Immature natural killer cell (primary cell): ENCODE measurements at regions not wholly inside any gene's neighbourhood (a gene's known extent, or its start where the extent isn't known, plus 50 kb on each side); places are given as distances from the start of the nearest gene placed in this dataset.

Source experiments
- DNase-seq, 3 donors: peaks; one replicate each; pipeline ENCODE4 v3.0.0; 2022; ENCODE audit warnings: mixed read lengths in 1 of 3
- H3K27ac Mint-ChIP-seq, 6 donors: one replicate each; pipeline ENCODE4 v1.8.0; 2020; ENCODE audit warnings: mixed read lengths in 6 of 6, mild to moderate bottlenecking in 5 of 6, inconsistent platforms in 4 of 6, moderate library complexity in 3 of 6
- H3K27me3 Mint-ChIP-seq, 3 donors: one replicate each; pipeline ENCODE4 v1.8.0; 2020 to 2021; ENCODE audit warnings: low read depth in 3 of 3, mild to moderate bottlenecking in 3 of 3, mixed read lengths in 3 of 3, moderate library complexity in 3 of 3, inconsistent platforms in 1 of 3
- H3K36me3 Mint-ChIP-seq, 3 donors: one replicate each; pipeline ENCODE4 v1.8.0; 2020; ENCODE audit warnings: mixed read lengths in 3 of 3, inconsistent platforms in 2 of 3, mild to moderate bottlenecking in 2 of 3
- H3K4me1 Mint-ChIP-seq, 2 donors: one replicate each; pipeline ENCODE4 v1.8.0; 2020; ENCODE audit warnings: inconsistent platforms in 2 of 2, mild to moderate bottlenecking in 2 of 2, mixed read lengths in 2 of 2, moderate library complexity in 1 of 2
- H3K4me3 Mint-ChIP-seq, 5 donors: one replicate each; pipeline ENCODE4 v1.8.0; 2020; ENCODE audit warnings: mild to moderate bottlenecking in 5 of 5, mixed read lengths in 5 of 5, inconsistent platforms in 3 of 5, moderate library complexity in 3 of 5
- H3K9me3 Mint-ChIP-seq, 6 donors: one replicate each; pipeline ENCODE4 v1.8.0; 2020; ENCODE audit warnings: mild to moderate bottlenecking in 6 of 6, mixed read lengths in 6 of 6, inconsistent platforms in 4 of 6, moderate library complexity in 3 of 6

DNA sequence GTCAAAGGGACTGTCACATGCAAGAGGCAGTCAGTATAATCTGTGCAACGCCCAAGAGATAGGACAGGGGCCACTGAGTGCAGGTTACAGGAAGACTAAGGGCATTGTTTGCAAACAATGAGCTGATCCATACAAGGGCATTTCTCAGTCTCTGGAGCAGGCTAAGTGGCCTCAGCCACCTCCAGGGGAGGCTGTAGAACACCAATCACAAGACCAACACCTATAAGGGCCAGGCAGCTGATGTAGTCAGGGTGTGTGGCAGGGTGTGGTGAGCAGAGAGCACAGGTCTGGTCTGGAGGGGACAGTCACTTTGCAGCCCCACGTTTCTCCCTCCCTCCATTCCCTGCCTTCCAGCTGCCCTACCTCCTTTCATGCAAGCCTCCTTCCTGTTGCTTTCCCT, 83.2 kb upstream of the ADRA1B start:
- Mint-ChIP-seq H3K4me3 (no peak overlapping the region), H3K36me3 (no peaks in the 10 kb centered on the region)

DNA sequence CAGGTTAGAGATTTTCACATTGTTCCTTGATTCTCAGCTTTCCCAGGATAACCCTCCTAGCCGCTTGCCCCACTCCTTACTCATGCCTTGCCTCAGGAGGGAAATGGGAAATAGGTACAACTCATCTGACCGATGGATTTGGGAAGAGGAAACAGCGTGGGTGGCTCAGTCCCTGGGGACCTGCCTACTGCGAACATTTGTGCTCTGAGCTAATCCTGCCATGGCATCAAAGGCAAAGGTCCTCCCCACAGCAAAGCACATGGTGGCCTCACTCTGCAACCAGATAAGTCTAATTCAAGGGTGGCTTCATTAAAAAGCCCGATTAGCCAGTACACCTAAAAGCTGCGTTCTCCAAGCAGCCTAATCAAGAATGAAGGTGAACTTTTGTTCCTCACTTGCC, 82.4 kb upstream of the ADRA1B start:
- no peaks in the 10 kb centered on the region for H3K4me1 Mint-ChIP-seq
- H3K27me3 Mint-ChIP-seq, result peaks cover 0 to 5% (median 0%) of the 10 kb centered on the region in 3 donors
- no peak overlapping the region for H3K4me3 Mint-ChIP-seq
- H3K36me3 Mint-ChIP-seq, result no peaks in the 10 kb centered on the region
- H3K27ac Mint-ChIP-seq, result no peak overlapping the region
- no peak for DNase-seq
- H3K9me3 Mint-ChIP-seq, result no peaks in the 10 kb centered on the region

More for the DNA sequence above, 83.2 kb upstream of the ADRA1B start:
- DNase-seq, result no peak
- Mint-ChIP-seq H3K9me3 (no peaks in the 10 kb centered on the region), H3K4me1 (no peaks in the 10 kb centered on the region), H3K27ac (no peak overlapping the region), H3K27me3 (peaks cover 0 to 5% (median 0%) of the 10 kb centered on the region in 3 donors)

- H3K4me1 Mint-ChIP-seq, result no peaks in the 10 kb centered on the region
- no peaks in the 10 kb centered on the region for H3K36me3 Mint-ChIP-seq
- H3K27ac Mint-ChIP-seq, result no peak overlapping the region
- no peak for DNase-seq
- no peak overlapping the region for H3K4me3 Mint-ChIP-seq
- peaks cover 0 to 2% (median 0%) of the 10 kb centered on the region in 6 donors for H3K9me3 Mint-ChIP-seq
- peaks cover 0 to 7% (median 5%) of the 10 kb centered on the region in 3 donors for H3K27me3 Mint-ChIP-seq
Observed at GRCh38 chr5:159835548-159835947, 80.7 kb upstream of the ADRA1B start.

- Mint-ChIP-seq H3K27ac (no peak overlapping the region), H3K9me3 (peaks cover 0 to 2% (median 0%) of the 10 kb centered on the region in 6 donors), H3K4me1 (no peaks in the 10 kb centered on the region), H3K4me3 (no peak overlapping the region), H3K36me3 (no peaks in the 10 kb centered on the region), H3K27me3 (peaks cover 0 to 7% (median 5%) of the 10 kb centered on the region in 3 donors)
- DNase-seq, result no peak
Observed at GRCh38 chr5:159836691-159837090, 79.6 kb upstream of the ADRA1B start.

GRCh38 chr5:159837860-159838259, 78.4 kb upstream of the ADRA1B start:
- peaks cover 0 to 2% (median 0%) of the 10 kb centered on the region in 6 donors for H3K9me3 Mint-ChIP-seq
- H3K4me1 Mint-ChIP-seq, result no peaks in the 10 kb centered on the region
- H3K4me3 Mint-ChIP-seq, result no peak overlapping the region
- H3K27me3 Mint-ChIP-seq, result peaks cover 0 to 7% (median 5%) of the 10 kb centered on the region in 3 donors
- H3K36me3 Mint-ChIP-seq, result no peaks in the 10 kb centered on the region
- H3K27ac Mint-ChIP-seq, result no peak overlapping the region
- no peak for DNase-seq

GRCh38 chr5:159838551-159839222, 77.6 kb upstream of the ADRA1B start:
- Mint-ChIP-seq H3K4me1 (no peaks in the 10 kb centered on the region), H3K36me3 (no peaks in the 10 kb centered on the region), H3K27ac (no peak overlapping the region), H3K9me3 (peaks cover 0 to 2% (median 0%) of the 10 kb centered on the region in 6 donors), H3K27me3 (peaks cover 0 to 7% (median 0%) of the 10 kb centered on the region in 3 donors), H3K4me3 (no peak overlapping the region)
- DNase-seq, result no peak

DNA sequence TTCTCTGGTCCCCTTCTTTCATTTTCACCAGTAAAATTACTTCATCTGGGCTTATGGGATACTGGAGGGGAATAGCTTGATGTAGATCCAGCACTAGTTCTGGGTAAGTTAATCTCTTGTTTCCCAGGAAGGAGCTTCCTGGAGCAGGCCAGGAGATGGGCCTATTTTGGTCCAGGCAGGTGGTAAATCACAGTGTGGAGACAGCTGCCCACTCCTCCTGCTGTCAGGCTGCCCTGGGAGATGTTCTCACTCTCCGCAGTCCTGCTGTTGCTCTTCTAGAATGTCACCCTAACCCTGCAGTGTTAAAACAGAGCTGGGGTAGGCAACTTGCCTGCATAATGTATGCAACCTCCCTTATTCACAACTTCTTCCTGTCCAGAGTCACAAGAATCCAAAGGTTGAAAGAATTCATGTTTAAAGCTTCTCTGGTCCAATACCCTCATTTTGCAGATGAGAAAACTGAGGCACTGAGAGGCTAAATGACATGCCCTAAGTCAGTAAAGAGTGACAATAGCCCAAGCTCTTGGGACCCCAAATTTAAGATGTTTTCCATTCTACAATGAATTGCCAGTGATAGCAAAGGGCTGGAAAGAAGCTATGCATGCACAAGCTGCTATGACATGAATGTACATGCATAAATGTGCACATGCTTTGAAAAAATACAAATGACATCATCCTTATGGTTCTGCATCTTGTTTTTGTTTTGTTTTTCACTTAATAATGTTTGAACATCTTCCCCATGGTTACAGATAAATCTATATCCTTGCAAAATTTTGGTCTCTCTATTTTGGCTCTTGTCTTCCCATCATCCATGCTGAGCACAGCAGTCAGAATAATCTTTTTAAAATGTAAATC, 71.8 kb upstream of the ADRA1B start:
- H3K4me3 Mint-ChIP-seq, result no peak overlapping the region
- H3K36me3 Mint-ChIP-seq, result no peaks in the 10 kb centered on the region
- no peak for DNase-seq
- H3K27ac Mint-ChIP-seq, result no peak overlapping the region
- H3K4me1 Mint-ChIP-seq, result no peaks in the 10 kb centered on the region
- peaks cover 0 to 5% (median 3%) of the 10 kb centered on the region in 3 donors for H3K27me3 Mint-ChIP-seq
- peaks cover 0 to 2% (median 0%) of the 10 kb centered on the region in 6 donors for H3K9me3 Mint-ChIP-seq

- H3K27me3 Mint-ChIP-seq, result peaks cover 0 to 4% (median 3%) of the 10 kb centered on the region in 3 donors
- no peaks in the 10 kb centered on the region for H3K36me3 Mint-ChIP-seq
- H3K4me1 Mint-ChIP-seq, result no peaks in the 10 kb centered on the region
- peaks cover 0 to 4% (median 0%) of the 10 kb centered on the region in 6 donors for H3K9me3 Mint-ChIP-seq
- H3K27ac Mint-ChIP-seq, result no peak overlapping the region
- no peak for DNase-seq
- H3K4me3 Mint-ChIP-seq, result no peak overlapping the region
Observed at GRCh38 chr5:159849437-159850083, 66.7 kb upstream of the ADRA1B start.

DNA sequence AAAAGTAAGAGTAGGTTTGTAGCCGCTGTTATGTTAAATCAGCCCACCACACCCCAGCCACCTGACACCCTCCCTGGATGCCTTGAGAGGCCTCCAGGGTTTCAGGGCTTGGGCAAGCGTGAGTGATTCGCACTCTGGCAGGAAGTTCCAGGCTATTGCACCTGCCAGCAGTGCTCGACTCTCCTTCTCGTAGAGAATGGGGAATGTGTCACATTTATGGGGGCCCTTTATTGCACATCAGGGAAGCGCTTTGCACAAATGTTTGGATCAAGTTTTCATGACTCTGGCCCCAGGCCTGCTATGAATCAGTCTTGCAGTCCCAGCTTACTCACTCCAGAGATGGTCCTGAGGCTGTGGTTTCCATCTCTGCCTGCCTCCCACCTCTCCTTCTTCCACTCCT, 66.1 kb upstream of the ADRA1B start:
- peaks cover 0 to 5% (median 0%) of the 10 kb centered on the region in 6 donors for H3K9me3 Mint-ChIP-seq
- DNase-seq, result no peak
- no peak overlapping the region for H3K27ac Mint-ChIP-seq
- H3K4me1 Mint-ChIP-seq, result no peaks in the 10 kb centered on the region
- H3K36me3 Mint-ChIP-seq, result no peaks in the 10 kb centered on the region
- no peak overlapping the region for H3K4me3 Mint-ChIP-seq
- H3K27me3 Mint-ChIP-seq, result peaks cover 3 to 4% (median 3%) of the 10 kb centered on the region in 3 donors

DNA sequence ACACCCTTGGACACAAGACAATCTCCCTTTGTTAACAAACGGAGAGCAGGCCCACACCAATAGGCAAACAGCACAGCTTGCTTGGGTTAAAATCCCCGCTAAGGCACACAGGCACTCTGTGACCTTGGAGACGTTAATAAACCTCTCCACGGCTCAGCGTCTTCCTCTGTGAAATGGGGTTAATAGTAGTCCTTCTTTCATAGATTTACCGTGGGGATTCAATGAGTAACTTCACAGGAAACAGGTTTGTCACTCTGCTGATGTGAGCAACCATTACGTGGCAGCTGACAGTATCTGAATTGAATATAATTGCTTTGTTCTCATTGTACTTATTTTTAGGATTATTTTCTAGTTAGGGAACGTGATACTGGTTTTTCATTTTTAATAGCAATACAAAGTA, 65.2 kb upstream of the ADRA1B start:
- Mint-ChIP-seq H3K36me3 (no peaks in the 10 kb centered on the region), H3K9me3 (peaks cover 0 to 5% (median 0%) of the 10 kb centered on the region in 6 donors), H3K4me3 (no peak overlapping the region), H3K27me3 (peaks cover 3 to 4% (median 3%) of the 10 kb centered on the region in 3 donors), H3K27ac (no peak overlapping the region), H3K4me1 (no peaks in the 10 kb centered on the region)
- DNase-seq, result no peak

DNA sequence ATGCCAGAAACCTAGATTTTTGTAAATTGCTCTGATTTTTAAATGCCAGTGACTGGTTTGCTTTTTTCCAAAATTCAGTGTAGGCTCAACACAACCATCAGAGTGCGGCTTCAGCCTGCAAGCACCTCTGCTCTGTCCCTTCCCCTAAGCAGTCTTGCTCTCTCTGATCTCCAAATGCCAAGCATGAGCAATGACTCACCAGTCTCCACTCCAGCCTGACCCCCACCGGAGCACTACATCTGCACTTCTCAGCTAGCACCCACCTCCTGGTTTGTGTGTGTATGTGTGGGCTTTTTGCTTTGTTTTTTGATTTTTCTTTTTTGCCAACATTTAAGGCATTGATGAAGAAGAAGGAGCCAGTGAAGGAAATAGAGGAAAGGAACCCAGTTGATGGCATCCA, 61.4 kb upstream of the ADRA1B start:
- Mint-ChIP-seq H3K27ac (no peak overlapping the region), H3K4me3 (no peak overlapping the region), H3K9me3 (peaks cover 0 to 8% (median 0%) of the 10 kb centered on the region in 6 donors), H3K36me3 (no peaks in the 10 kb centered on the region), H3K27me3 (peaks cover 0 to 14% (median 3%) of the 10 kb centered on the region in 3 donors), H3K4me1 (no peaks in the 10 kb centered on the region)
- no peak for DNase-seq

DNA sequence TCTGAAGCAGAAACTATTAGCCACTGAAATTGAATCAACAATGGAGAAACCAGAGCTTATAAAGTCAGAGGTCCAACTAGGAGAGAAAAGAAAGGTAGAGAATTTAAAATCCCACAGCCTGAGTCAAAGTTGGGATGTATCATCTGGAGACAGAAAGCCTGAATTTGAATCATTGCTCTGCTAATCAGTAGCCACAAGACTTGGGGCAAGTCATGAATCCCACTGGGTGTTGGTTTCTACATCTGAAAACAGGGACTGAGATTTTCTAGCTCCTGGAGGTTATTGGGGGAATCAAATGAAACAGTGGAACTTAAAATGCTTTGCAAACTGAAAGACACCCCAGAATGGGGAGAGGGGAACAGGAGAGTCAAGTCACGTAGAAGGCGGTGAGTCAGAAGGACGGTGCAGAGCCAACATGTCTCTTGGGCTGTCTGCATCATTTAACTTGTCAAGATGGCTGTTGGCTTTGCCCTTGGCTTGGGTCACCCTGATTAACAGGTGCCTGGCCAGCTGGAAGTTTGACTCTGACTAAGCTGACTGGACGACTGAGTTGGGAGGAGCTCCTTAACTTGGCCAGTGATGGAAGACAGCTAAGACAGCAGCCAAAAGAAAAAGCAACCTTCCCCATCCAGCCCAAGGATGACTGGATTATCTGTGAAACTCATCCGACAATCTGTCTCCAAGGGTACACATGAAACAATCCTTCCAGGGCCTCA, 60.6 kb upstream of the ADRA1B start:
- H3K4me1 Mint-ChIP-seq, result no peaks in the 10 kb centered on the region
- H3K27me3 Mint-ChIP-seq, result peaks cover 0 to 12% (median 3%) of the 10 kb centered on the region in 3 donors
- no peak for DNase-seq
- no peak overlapping the region for H3K27ac Mint-ChIP-seq
- no peak overlapping the region for H3K4me3 Mint-ChIP-seq
- no peaks in the 10 kb centered on the region for H3K36me3 Mint-ChIP-seq
- H3K9me3 Mint-ChIP-seq, result peaks cover 0 to 8% (median 0%) of the 10 kb centered on the region in 6 donors

DNA sequence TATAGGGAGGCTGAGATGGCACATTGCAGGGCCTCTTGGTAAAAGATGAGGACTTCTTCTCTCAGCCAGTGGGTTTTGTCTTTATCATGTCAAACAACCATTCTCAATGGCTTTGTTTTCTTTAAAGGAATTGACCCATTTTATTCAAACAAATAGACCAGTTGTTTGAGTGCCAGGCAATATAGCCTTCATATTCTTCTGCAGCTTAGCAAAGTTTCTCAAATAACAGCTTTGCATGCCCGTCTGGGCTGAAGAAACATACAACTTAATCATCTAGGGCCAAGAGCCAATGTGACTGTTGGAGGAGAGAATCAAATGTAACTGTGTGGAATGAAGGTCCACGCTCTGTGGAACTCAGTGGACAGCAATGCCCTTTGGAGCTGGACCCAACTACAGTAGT, 57.4 kb upstream of the ADRA1B start:
- Mint-ChIP-seq H3K9me3 (peaks cover 0 to 8% (median 0%) of the 10 kb centered on the region in 6 donors), H3K27me3 (peaks cover 0 to 16% (median 3%) of the 10 kb centered on the region in 3 donors), H3K27ac (no peak overlapping the region), H3K4me1 (no peaks in the 10 kb centered on the region), H3K36me3 (no peaks in the 10 kb centered on the region), H3K4me3 (no peak overlapping the region)
- DNase-seq, result no peak
